GM12892 (cell line): ENCODE measurements at regions not wholly inside any gene's neighbourhood (a gene's known extent, or its start where the extent isn't known, plus 50 kb on each side); places are given as distances from the start of the nearest gene placed in this dataset.
"Not testable (repeated sequence)": the region's sequence is repeated elsewhere in the genome, so short reads cannot be mapped to it uniquely, and the experiment has no call there.

Experiments
- POLR2A ChIP-seq: IDR thresholded peaks from 2 replicates; pipeline ENCODE4 v1.6.1; 2011; ENCODE audit warnings: low read depth, low read length, control low read depth
- POLR2AphosphoS5 ChIP-seq: IDR thresholded peaks from 2 replicates; pipeline ENCODE4 v1.6.1; 2011; ENCODE audit warnings: low read depth, low read length, control low read depth
- TAF1 ChIP-seq: IDR thresholded peaks from 2 replicates; pipeline ENCODE4 v1.6.1; 2011; ENCODE audit warnings: low read depth, mild to moderate bottlenecking, control low read depth, low read length, borderline replicate concordance

- not testable (repeated sequence) for TF ChIP-seq TAF1, POLR2A, POLR2AphosphoS5
Observed at GRCh38 chr2:87668361-87668760, 79.5 kb upstream of the PLGLB2 start.
